NCI-H1105 treated with DMSO at 0.1 percent for 48 hours (cell line): ENCODE measurements at regions not wholly inside any gene's neighbourhood (a gene's known extent, or its start where the extent isn't known, plus 50 kb on each side); places are given as distances from the start of the nearest gene placed in this dataset.

Source experiments
- DNase-seq: peaks from one replicate; lab custom pipeline; 2025; lab: John Stamatoyannopoulos, UW

- DNase-seq = no peak
Observed at GRCh38 chr7:84820481-84820880, 366.4 kb downstream of the SEMA3D start.

- no peak for DNase-seq
Observed at GRCh38 chr7:84817016-84817415, 369.8 kb downstream of the SEMA3D start.

GRCh38 chr7:84813376-84813775 lies 373.5 kb downstream of the SEMA3D start:
- DNase-seq = no peak

GRCh38 chr7:84812021-84812420 lies 374.8 kb downstream of the SEMA3D start:
- no peak for DNase-seq

GRCh38 chr7:84811362-84811761 lies 375.5 kb downstream of the SEMA3D start:
- no peak for DNase-seq

GRCh38 chr7:84809877-84810276 lies 377.0 kb downstream of the SEMA3D start:
- no peak for DNase-seq

- no peak for DNase-seq
Observed at GRCh38 chr7:84803979-84804378, 382.9 kb downstream of the SEMA3D start.

GRCh38 chr7:84801396-84801795 lies 385.5 kb downstream of the SEMA3D start:
- DNase-seq = no peak

- no peak for DNase-seq
Observed at GRCh38 chr7:84800846-84801245, 386.0 kb downstream of the SEMA3D start.

- no peak for DNase-seq
Observed at GRCh38 chr7:84799106-84799505, 387.8 kb downstream of the SEMA3D start.

- DNase-seq = no peak
Observed at GRCh38 chr7:84792231-84792893, 394.5 kb downstream of the SEMA3D start.

GRCh38 chr7:84790882-84791281 lies 396.0 kb downstream of the SEMA3D start:
- DNase-seq = no peak

GRCh38 chr7:84786073-84786472 lies 400.8 kb downstream of the SEMA3D start:
- DNase-seq = no peak

GRCh38 chr7:84784450-84784849 lies 402.4 kb downstream of the SEMA3D start:
- no peak for DNase-seq

- DNase-seq = no peak
Observed at GRCh38 chr7:84783141-84783778, 403.6 kb downstream of the SEMA3D start.

- DNase-seq = no peak
Observed at GRCh38 chr7:84781838-84782237, 405.0 kb downstream of the SEMA3D start.

- no peak for DNase-seq
Observed at GRCh38 chr7:84780158-84781124, 406.4 kb downstream of the SEMA3D start.

GRCh38 chr7:84757761-84758160 lies 429.1 kb downstream of the SEMA3D start:
- no peak for DNase-seq

GRCh38 chr7:84746353-84746752 lies 440.5 kb downstream of the SEMA3D start:
- no peak for DNase-seq

- DNase-seq = no peak
Observed at GRCh38 chr7:84744385-84744784, 442.5 kb downstream of the SEMA3D start.

GRCh38 chr7:84738583-84739150 lies 448.2 kb downstream of the SEMA3D start:
- no peak for DNase-seq

- DNase-seq = no peak
Observed at GRCh38 chr7:84735677-84736076, 451.2 kb downstream of the SEMA3D start.
